H1 (cell line): ENCODE measurements at regions not wholly inside any gene's neighbourhood (a gene's known extent, or its start where the extent isn't known, plus 50 kb on each side); places are given as distances from the start of the nearest gene placed in this dataset.

Experiments
- CTCF ChIA-PET: fragments of 300-600 bp; sonication (Branson Sonifier 250); formaldehyde crosslinking; loops from one replicate; lab custom pipeline; 2021; ENCODE audit not compliant: partially characterized antibody; lab: Charles Lee
- POLR2A ChIA-PET: fragments of 300-600 bp; sonication (Branson Sonifier 250); formaldehyde crosslinking; loops from one replicate; lab custom pipeline; 2021; ENCODE audit warnings: inconsistent platforms; ENCODE audit not compliant: partially characterized antibody; lab: Charles Lee
- DNase-seq, 2 experiments: peaks; one replicate each; pipeline versions ENCODE4 v3.0.0 to v3.0.0-alpha.2; 2010 to 2022; ENCODE audit warnings: low spot score in 2 of 2, low read depth in 1 of 2, mixed read lengths in 1 of 2
- FAIRE-seq: peaks from 2 replicates; lab custom pipeline; 2011; peaks lifted over from hg19 to GRCh38; lab: Jason Lieb, UNC
- H2AFZ ChIP-seq: 2 replicates; pipeline ENCODE4 v1.8.1; 2012; ENCODE audit warnings: low read length, inconsistent platforms
- H2AK5ac ChIP-seq: 2 replicates; pipeline ENCODE4 v1.6.1; 2013; ENCODE audit warnings: low read depth, low read length
- H2BK120ac ChIP-seq: replicated peaks from 2 replicates; pipeline ENCODE3; 2013; ENCODE audit warnings: low read depth, low read length, inconsistent platforms
- H2BK12ac ChIP-seq: 2 replicates; pipeline ENCODE4 v1.6.1; 2013; ENCODE audit warnings: low read depth, low read length
- H2BK15ac ChIP-seq: 2 replicates; pipeline ENCODE4 v1.6.1; 2013; ENCODE audit warnings: low read length
- H2BK20ac ChIP-seq: 2 replicates; pipeline ENCODE4 v1.6.1; 2013; ENCODE audit warnings: low read length
- H2BK5ac ChIP-seq: 2 replicates; pipeline ENCODE4 v1.6.1; 2013; ENCODE audit warnings: low read depth, low read length
- H3K14ac ChIP-seq: 2 replicates; pipeline ENCODE4 v1.6.1; 2013; ENCODE audit warnings: inconsistent platforms; ENCODE audit not compliant: insufficient read length
- H3K18ac ChIP-seq: 2 replicates; pipeline ENCODE4 v1.6.1; 2013; ENCODE audit warnings: low read length; ENCODE audit errors: extremely low read depth
- H3K23ac ChIP-seq: 2 replicates; pipeline ENCODE4 v1.6.1; 2013; ENCODE audit warnings: inconsistent platforms; ENCODE audit not compliant: insufficient read length
- H3K23me2 ChIP-seq: 2 replicates; pipeline ENCODE4 v1.6.1; 2013; ENCODE audit warnings: low read depth, low read length
- H3K27ac ChIP-seq: 2 replicates; pipeline ENCODE4 v1.6.1; 2011; ENCODE audit warnings: low read depth, low read length, inconsistent platforms
- H3K27me3 ChIP-seq, 4 experiments: replicated peaks in 1 of 4; 1 replicate in 1 of 4; 2 replicates in 3 of 4; pipeline versions ENCODE4 v1.6.1 to v1.8.1; 2011 to 2013; ENCODE audit warnings: low read length in 3 of 4, mild to moderate bottlenecking in 3 of 4, inconsistent platforms in 2 of 4, mixed read lengths in 2 of 4, moderate library complexity in 1 of 4; ENCODE audit not compliant: control insufficient read depth in 3 of 4, insufficient read depth in 3 of 4; ENCODE audit errors: extremely low read depth in 1 of 4
- H3K36me3 ChIP-seq, 4 experiments: 2 replicates each; pipeline versions ENCODE4 v1.6.1 to v1.8.1; 2011 to 2013; ENCODE audit warnings: mild to moderate bottlenecking in 4 of 4, low read length in 3 of 4, moderate library complexity in 2 of 4, control low read depth in 1 of 4, inconsistent platforms in 1 of 4; ENCODE audit not compliant: insufficient read depth in 4 of 4, control insufficient read depth in 2 of 4
- H3K4ac ChIP-seq: replicated peaks from 2 replicates; pipeline ENCODE3; 2013; ENCODE audit warnings: low read length, low read depth, mixed read lengths, inconsistent platforms; ENCODE audit not compliant: insufficient read length
- H3K4me1 ChIP-seq, 4 experiments: replicated peaks in 1 of 4; 1 replicate in 1 of 4; 2 replicates in 3 of 4; pipeline versions ENCODE4 v1.6.1 to v1.8.1; 2011 to 2013; ENCODE audit warnings: low read length in 3 of 4, inconsistent platforms in 2 of 4, mixed read lengths in 1 of 4; ENCODE audit not compliant: insufficient read depth in 4 of 4, control insufficient read depth in 3 of 4
- H3K4me2 ChIP-seq, 2 experiments: 2 replicates each; pipeline versions ENCODE4 v1.6.1 to v1.8.1; 2011 to 2013; ENCODE audit warnings: low read depth in 2 of 2, low read length in 2 of 2, control low read depth in 1 of 2, inconsistent platforms in 1 of 2, mild to moderate bottlenecking in 1 of 2; ENCODE audit not compliant: insufficient read depth in 1 of 2
- H3K4me3 ChIP-seq, 4 experiments: fragments of 200-600, 300-600 bp in 1 of 4; sonication (generic), shearing (Covaris generic), sonication (Bioruptor Twin) in 1 of 4; 2 replicates each; pipeline versions ENCODE4 v1.5.1 to v1.8.1; 2011 to 2016; ENCODE audit warnings: low read length in 4 of 4, low read depth in 3 of 4, control low read depth in 2 of 4, inconsistent platforms in 2 of 4, mild to moderate bottlenecking in 2 of 4, mixed read lengths in 1 of 4, moderate library complexity in 1 of 4; ENCODE audit not compliant: insufficient read depth in 2 of 4; ENCODE audit errors: extremely low read depth in 1 of 4
- H3K56ac ChIP-seq: replicated peaks from 2 replicates; pipeline ENCODE3; 2013; ENCODE audit warnings: low read depth, mild to moderate bottlenecking, mixed read lengths, low read length, inconsistent platforms; ENCODE audit not compliant: insufficient read length
- H3K79me1 ChIP-seq: 2 replicates; pipeline ENCODE4 v1.6.1; 2013; ENCODE audit warnings: low read depth, low read length, control low read depth
- H3K79me2 ChIP-seq, 2 experiments: 2 replicates each; pipeline versions ENCODE4 v1.6.1 to v1.8.1; 2012 to 2013; ENCODE audit warnings: low read length in 2 of 2, mild to moderate bottlenecking in 2 of 2, inconsistent platforms in 1 of 2; ENCODE audit not compliant: insufficient read depth in 2 of 2, control insufficient read depth in 1 of 2
- H3K9ac ChIP-seq, 4 experiments: replicated peaks in 1 of 4; 1 replicate in 1 of 4; 2 replicates in 3 of 4; pipeline versions ENCODE4 v1.6.1 to v1.8.1; 2011 to 2013; ENCODE audit warnings: low read depth in 3 of 4, low read length in 3 of 4, control low read depth in 2 of 4, mild to moderate bottlenecking in 2 of 4, moderate library complexity in 2 of 4, inconsistent platforms in 1 of 4; ENCODE audit errors: extremely low read depth in 1 of 4
- H3K9me3 ChIP-seq, 2 experiments: 2 replicates each; pipeline versions ENCODE4 v1.6.1 to v1.8.1; 2012 to 2013; ENCODE audit warnings: mild to moderate bottlenecking in 2 of 2, moderate library complexity in 2 of 2, control low read depth in 1 of 2, inconsistent platforms in 1 of 2, low read depth in 1 of 2, low read length in 1 of 2, mixed read lengths in 1 of 2; ENCODE audit not compliant: insufficient read depth in 2 of 2
- H4K20me1 ChIP-seq, 2 experiments: replicated peaks in 1 of 2; 2 replicates each; pipeline versions ENCODE3 to v1.8.1; 2011 to 2013; ENCODE audit warnings: inconsistent platforms in 2 of 2, low read length in 2 of 2, mild to moderate bottlenecking in 1 of 2; ENCODE audit not compliant: insufficient read depth in 2 of 2, control insufficient read depth in 1 of 2
- H4K5ac ChIP-seq: 2 replicates; pipeline ENCODE4 v1.6.1; 2013; ENCODE audit warnings: low read length, low read depth, mixed read lengths, inconsistent platforms; ENCODE audit not compliant: insufficient read length
- H4K8ac ChIP-seq: 2 replicates; pipeline ENCODE4 v1.8.0; 2013; ENCODE audit warnings: mild to moderate bottlenecking, moderate library complexity, low read length, inconsistent platforms; ENCODE audit not compliant: insufficient read depth; ENCODE audit errors: extremely low read depth
- H4K91ac ChIP-seq: replicated peaks from 2 replicates; pipeline ENCODE3; 2013; ENCODE audit warnings: low read length, mixed read lengths, inconsistent platforms; ENCODE audit not compliant: insufficient read length
- CBX8 ChIP-seq: fragments of 300-800, 300-1000 bp; sonication (generic); IDR thresholded peaks from 2 replicates; pipeline ENCODE4 v1.7.1; 2016; ENCODE audit warnings: low read depth, low read length, borderline replicate concordance
- CHD2 ChIP-seq: IDR thresholded peaks from 2 replicates; pipeline ENCODE4 v1.6.1; 2012; ENCODE audit warnings: low read length, improper control_type of control experiment
- EP300 ChIP-seq, 2 experiments: IDR thresholded peaks; 1 replicate in 1 of 2; 2 replicates in 1 of 2; pipeline ENCODE4 v1.6.1; 2011 to 2012; ENCODE audit warnings: low read depth in 2 of 2, low read length in 2 of 2, mild to moderate bottlenecking in 2 of 2, borderline replicate concordance in 1 of 2, inconsistent platforms in 1 of 2, moderate library complexity in 1 of 2
- HDAC2 ChIP-seq, 2 experiments: fragments of 300-600 bp in 1 of 2; sonication (generic) in 1 of 2; IDR thresholded peaks; 2 replicates each; pipeline ENCODE4 v1.6.1; 2011 to 2012; ENCODE audit warnings: low read depth in 2 of 2, low read length in 2 of 2, mild to moderate bottlenecking in 2 of 2, moderate library complexity in 2 of 2, borderline replicate concordance in 1 of 2, inconsistent platforms in 1 of 2
- JUND ChIP-seq: IDR thresholded peaks from 2 replicates; pipeline ENCODE4 v1.6.1; 2011; ENCODE audit warnings: mild to moderate bottlenecking, improper control_type of control experiment, low read length
- NANOG ChIP-seq: IDR thresholded peaks from 2 replicates; pipeline ENCODE4 v1.6.1; 2011; ENCODE audit warnings: low read length, low read depth, mild to moderate bottlenecking, inconsistent platforms; ENCODE audit not compliant: insufficient read depth, poor library complexity, severe bottlenecking
- SIRT6 ChIP-seq: IDR thresholded peaks from one replicate; pipeline ENCODE4 v1.7.1; 2012; ENCODE audit warnings: low read length, inconsistent platforms
- SUZ12 ChIP-seq: fragments of 200-600 bp; sonication (generic); IDR thresholded peaks from 2 replicates; pipeline ENCODE4 v1.6.1; 2012; ENCODE audit warnings: mild to moderate bottlenecking, inconsistent platforms, low read length, moderate library complexity, mixed read lengths
- TAF7 ChIP-seq: optimal IDR thresholded peaks from 2 replicates; pipeline ENCODE3; 2011; ENCODE audit warnings: low read depth, mild to moderate bottlenecking, inconsistent platforms, low read length, moderate library complexity, borderline replicate concordance
- WGBS, 2 experiments: shearing (Covaris generic) in 1 of 2; methylation state at CpG; one replicate each; pipeline versions ENCODE4 v1.1.6 to v1.1.7; 2013 to 2015; ENCODE audit warnings: low lambda C conversion rate in 2 of 2, mixed read lengths in 2 of 2, inconsistent platforms in 1 of 2, low coverage in 1 of 2, missing lambda C conversion rate in 1 of 2; ENCODE audit not compliant: insufficient replicate concordance in 2 of 2, insufficient coverage in 1 of 2, insufficient read length in 1 of 2; ENCODE audit errors: extremely low coverage in 1 of 2, missing lambda C conversion rate in 1 of 2; 5-methylcytosine and 5-hydroxymethylcytosine counted together

DNA sequence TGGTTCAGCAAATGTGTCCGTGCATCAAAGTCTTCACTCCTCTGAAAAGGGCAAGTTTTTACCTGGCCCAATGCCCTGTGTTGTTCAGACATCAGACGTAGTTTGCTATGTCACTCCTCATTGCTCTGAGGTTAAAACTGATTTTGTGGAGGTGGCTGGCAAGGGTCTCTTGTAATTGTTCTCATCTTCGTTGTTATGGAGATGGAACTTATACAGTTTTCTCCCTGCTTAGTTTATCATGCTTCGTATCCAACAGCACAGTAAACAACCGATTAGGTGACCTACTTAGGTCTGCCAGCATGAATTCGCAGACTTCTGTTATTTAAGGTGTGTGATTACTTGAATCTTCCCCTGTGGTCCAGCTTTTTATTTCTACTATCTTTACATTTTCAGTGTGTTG lies 274.1 kb upstream of the SMIM30 start:
- Histone ChIP-seq H4K8ac (no peak overlapping the region), H3K14ac (no peak overlapping the region), H3K4me2 (no peak overlapping the region), H4K5ac (no peak overlapping the region), H3K9ac (no peak overlapping the region), H3K27ac (no peak overlapping the region), H3K4me3 (no peak overlapping the region), H4K91ac (no peak overlapping the region), H2AK5ac (no peak overlapping the region), H2BK12ac (no peak overlapping the region), H3K9me3 (peaks cover 4 to 5% of the 10 kb centered on the region in 2 experiments; a peak in 1 of 4 replicates), H3K79me1 (no peaks in the 10 kb centered on the region), H3K36me3 (no peaks in the 10 kb centered on the region), H2BK120ac (no peak overlapping the region), H3K23ac (no peak overlapping the region), H4K20me1 (no peaks in the 10 kb centered on the region), H3K4ac (no peak overlapping the region), H3K79me2 (no peaks in the 10 kb centered on the region), H3K4me1 (peaks cover 0 to 9% (median 7%) of the 10 kb centered on the region in 4 experiments; a peak in 5 of 7 replicates), H3K23me2 (no peaks in the 10 kb centered on the region), H2BK5ac (no peak overlapping the region), H3K56ac (no peak overlapping the region), H2AFZ (no peak overlapping the region), H2BK20ac (no peak overlapping the region), H2BK15ac (no peak overlapping the region), H3K27me3 (no peaks in the 10 kb centered on the region), H3K18ac (no peak overlapping the region)
- DNase-seq (no peak), FAIRE-seq (no peak)
- ChIA-PET POLR2A (no interaction called here), CTCF (interaction anchor here (1.3 kb wide), 1 partner anchor 12 kb away, joined by 4 read pairs; no protein-coding TSS in a partner anchor)
- WGBS, 2 experiments, result 87% methylated on average over 6 of the region's 6 CpGs; no CpG with 5 or more reads in 1 of the 2 experiments
- TF ChIP-seq EP300 (IDR thresholded peaks at IDR 0.05; ENCODE audit: borderline replicate concordance in 1 of 2, low read depth in 2 of 2, low read length in 2 of 2) (no peak), JUND (no peak), CHD2 (no peak), NANOG (no peak), HDAC2 (IDR thresholded peaks at IDR 0.05; ENCODE audit: borderline replicate concordance in 1 of 2, low read depth in 2 of 2, low read length in 2 of 2) (no peak), CBX8 (no peak), TAF7 (no peak), SIRT6 (no peak), SUZ12 (no peak)
